ENCODE measurements at regions not wholly inside any gene's neighbourhood (a gene's known extent, or its start where the extent isn't known, plus 50 kb on each side); places are given as distances from the start of the nearest gene placed in this dataset.

GRCh38 chr3:72049300-72049699 lies 264.4 kb upstream of the PROK2 start:
- no peak overlapping the region for H3K4me3 Mint-ChIP-seq
- H3K4me1 Mint-ChIP-seq: no peaks in the 10 kb centered on the region
- TF ChIP-seq CTCF (IDR thresholded peaks at IDR 0.05): no peak
- ATAC-seq (no peak), DNase-seq (no peak)
- WGBS (ENCODE audit: insufficient coverage): 82% methylated on average over 1 of the region's 1 CpG
- intact Hi-C loops (cut with micrococcal nuclease): no loop called here
- Histone ChIP-seq H3K27me3 (ENCODE audit: control insufficient read depth, insufficient read depth, low read length) (no peaks in the 10 kb centered on the region), H3K4me3 (ENCODE audit: low read length) (no peak overlapping the region), H3K4me1 (ENCODE audit: control insufficient read depth, insufficient read depth, low read length) (no peaks in the 10 kb centered on the region), H3K36me3 (ENCODE audit: control insufficient read depth, insufficient read depth, low read length) (no peaks in the 10 kb centered on the region), H3K27ac (ENCODE audit: low read length) (no peak overlapping the region), H3K9me3 (ENCODE audit: control insufficient read depth, insufficient read depth, low read length) (no peaks in the 10 kb centered on the region)
- no peaks in the 10 kb centered on the region for H3K9me3 Mint-ChIP-seq
- no peaks in the 10 kb centered on the region for H3K27me3 Mint-ChIP-seq (ENCODE audit: low read depth in 2 of 2)
- no peak overlapping the region for H3K27ac Mint-ChIP-seq
- no peaks in the 10 kb centered on the region for H3K36me3 Mint-ChIP-seq

GRCh38 chr3:72048873-72049272 lies 263.9 kb upstream of the PROK2 start:
- Histone ChIP-seq H3K4me3 (ENCODE audit: low read length) (no peak overlapping the region), H3K36me3 (ENCODE audit: control insufficient read depth, insufficient read depth, low read length) (no peaks in the 10 kb centered on the region), H3K4me1 (ENCODE audit: control insufficient read depth, insufficient read depth, low read length) (no peaks in the 10 kb centered on the region), H3K27ac (ENCODE audit: low read length) (no peak overlapping the region), H3K9me3 (ENCODE audit: control insufficient read depth, insufficient read depth, low read length) (no peaks in the 10 kb centered on the region), H3K27me3 (ENCODE audit: control insufficient read depth, insufficient read depth, low read length) (no peaks in the 10 kb centered on the region)
- DNase-seq: no peak
- no peak for ATAC-seq
- no peaks in the 10 kb centered on the region for H3K4me1 Mint-ChIP-seq
- no peaks in the 10 kb centered on the region for H3K9me3 Mint-ChIP-seq
- H3K27ac Mint-ChIP-seq: no peak overlapping the region
- H3K4me3 Mint-ChIP-seq: no peak overlapping the region
- no peak for TF ChIP-seq CTCF (IDR thresholded peaks at IDR 0.05)
- WGBS (ENCODE audit: insufficient coverage): 95% methylated on average over 3 of the region's 5 CpGs
- H3K36me3 Mint-ChIP-seq: no peaks in the 10 kb centered on the region
- H3K27me3 Mint-ChIP-seq (ENCODE audit: low read depth in 2 of 2): no peaks in the 10 kb centered on the region
- intact Hi-C loops (cut with micrococcal nuclease): no loop called here

GRCh38 chr3:72047221-72047871 lies 262.4 kb upstream of the PROK2 start:
- no peak overlapping the region for H3K4me3 Mint-ChIP-seq
- no peaks in the 10 kb centered on the region for H3K36me3 ChIP-seq (ENCODE audit: control insufficient read depth, insufficient read depth, low read length)
- no peak overlapping the region for H3K4me3 ChIP-seq (ENCODE audit: low read length)
- ATAC-seq (no peak), DNase-seq (no peak)
- intact Hi-C loops (cut with micrococcal nuclease): no loop called here
- no peaks in the 10 kb centered on the region for H3K27me3 Mint-ChIP-seq (ENCODE audit: low read depth in 2 of 2)
- H3K27me3 ChIP-seq (ENCODE audit: control insufficient read depth, insufficient read depth, low read length): no peaks in the 10 kb centered on the region
- no peak for TF ChIP-seq CTCF (IDR thresholded peaks at IDR 0.05)
- no peaks in the 10 kb centered on the region for H3K4me1 Mint-ChIP-seq
- WGBS (ENCODE audit: insufficient coverage): 90% methylated on average over 16 of the region's 16 CpGs
- H3K9me3 Mint-ChIP-seq: no peaks in the 10 kb centered on the region
- H3K27ac ChIP-seq (ENCODE audit: low read length): no peak overlapping the region
- no peaks in the 10 kb centered on the region for H3K9me3 ChIP-seq (ENCODE audit: control insufficient read depth, insufficient read depth, low read length)
- no peak overlapping the region for H3K27ac Mint-ChIP-seq
- H3K36me3 Mint-ChIP-seq: no peaks in the 10 kb centered on the region
- H3K4me1 ChIP-seq (ENCODE audit: control insufficient read depth, insufficient read depth, low read length): no peaks in the 10 kb centered on the region

GRCh38 chr3:72044231-72044855 lies 259.4 kb upstream of the PROK2 start:
- ATAC-seq: no peak
- H3K4me3 Mint-ChIP-seq: no peak overlapping the region

More at GRCh38 chr3:72044231-72044855, 259.4 kb upstream of the PROK2 start:
- WGBS (ENCODE audit: insufficient coverage): 91% methylated on average over 7 of the region's 7 CpGs
- no peaks in the 10 kb centered on the region for H3K9me3 ChIP-seq (ENCODE audit: control insufficient read depth, insufficient read depth, low read length)
- no peaks in the 10 kb centered on the region for H3K9me3 Mint-ChIP-seq
- DNase-seq: no peak
- H3K36me3 Mint-ChIP-seq: no peaks in the 10 kb centered on the region
- H3K27me3 ChIP-seq (ENCODE audit: control insufficient read depth, insufficient read depth, low read length): no peaks in the 10 kb centered on the region
- TF ChIP-seq CTCF (IDR thresholded peaks at IDR 0.05): no peak
- H3K27me3 Mint-ChIP-seq (ENCODE audit: low read depth in 2 of 2): peaks cover 5 to 9% of the 10 kb centered on the region in 2 donors
- H3K27ac ChIP-seq (ENCODE audit: low read length): no peak overlapping the region
- H3K27ac Mint-ChIP-seq: no peak overlapping the region
- H3K36me3 ChIP-seq (ENCODE audit: control insufficient read depth, insufficient read depth, low read length): no peaks in the 10 kb centered on the region
- H3K4me1 Mint-ChIP-seq: no peaks in the 10 kb centered on the region
- intact Hi-C loops (cut with micrococcal nuclease): no loop called here
- H3K4me3 ChIP-seq (ENCODE audit: low read length): no peak overlapping the region
- H3K4me1 ChIP-seq (ENCODE audit: control insufficient read depth, insufficient read depth, low read length): no peaks in the 10 kb centered on the region
